GM12878 (cell line): ENCODE measurements at regions not wholly inside any gene's neighbourhood (a gene's known extent, or its start where the extent isn't known, plus 50 kb on each side); places are given as distances from the start of the nearest gene placed in this dataset.

Source experiments
- ATAC-seq: fragments of 200-7000 bp; cut with Tn5 transposase; 3 replicates; pipeline ENCODE4 v1.9.1; 2020; ENCODE audit warnings: mild to moderate bottlenecking, moderate library complexity
- BruUV-seq: library from RNA; stranded (reverse); fragments of 400-500 nt; replicated peaks from 2 replicates; lab custom pipeline; 2021; lab: Mats Ljungman, UMichigan
- CTCF ChIA-PET: fragments of 300-600 bp; sonication (Branson Sonifier 250); formaldehyde crosslinking; extraction: SDS; loops from one replicate; lab custom pipeline; 2021; ENCODE audit warnings: inconsistent platforms; lab: Yijun Ruan, JAX
- POLR2A ChIA-PET: fragments of 350-600 bp; formaldehyde crosslinking; extraction: SDS; loops from one replicate; lab custom pipeline; 2021; ENCODE audit warnings: inconsistent platforms; lab: Charles Lee
- RAD21 ChIA-PET: fragments of 300-600 bp; sonication (Branson Sonifier 250); formaldehyde crosslinking; loops from one replicate; lab custom pipeline; 2023; ENCODE audit warnings: antibody characterized with exemption; ENCODE audit not compliant: unreplicated experiment; lab: Charles Lee
- SMC1A ChIA-PET: fragments of 300-600 bp; sonication (Branson Sonifier 250); formaldehyde crosslinking; loops from one replicate; lab custom pipeline; 2023; ENCODE audit not compliant: unreplicated experiment, uncharacterized antibody; lab: Charles Lee
- DNase-seq: peaks from one replicate; pipeline ENCODE4 v3.0.0-alpha.2; 2011; ENCODE audit warnings: low read depth, low spot score
- FAIRE-seq: peaks from 3 replicates; lab custom pipeline; 2011; peaks lifted over from hg19 to GRCh38; lab: Jason Lieb, UNC
- H2AFZ ChIP-seq: 2 replicates; pipeline ENCODE4 v1.6.0; 2011; ENCODE audit warnings: low read depth, low read length, control low read depth; ENCODE audit not compliant: control insufficient read depth
- H3K27ac ChIP-seq: 2 replicates; pipeline ENCODE4 v1.5.1; 2011; ENCODE audit warnings: control low read depth; ENCODE audit not compliant: control insufficient read depth, insufficient read depth
- H3K27me3 ChIP-seq, 2 experiments: replicated peaks in 1 of 2; 2 replicates each; pipeline versions ENCODE4 v1.6.0 to v1.6.1; 2011; ENCODE audit warnings: low read length in 1 of 2; ENCODE audit not compliant: control insufficient read depth in 2 of 2, insufficient read depth in 2 of 2
- H3K36me3 ChIP-seq, 2 experiments: 2 replicates each; pipeline ENCODE4 v1.5.1; 2011; ENCODE audit warnings: low read length in 1 of 2; ENCODE audit not compliant: control insufficient read depth in 2 of 2, insufficient read depth in 2 of 2
- H3K4me1 ChIP-seq: 2 replicates; pipeline ENCODE4 v1.6.1; 2011; ENCODE audit warnings: mild to moderate bottlenecking, low read length, moderate library complexity, mixed read lengths; ENCODE audit not compliant: control insufficient read depth, insufficient read depth
- H3K4me2 ChIP-seq: 2 replicates; pipeline ENCODE4 v1.6.0; 2011; ENCODE audit warnings: control low read depth; ENCODE audit not compliant: control insufficient read depth, insufficient read depth
- H3K4me3 ChIP-seq: fragments of 200-600 bp; sonication (generic); 2 replicates; pipeline ENCODE4 v1.5.1; 2016
- H3K79me2 ChIP-seq: 2 replicates; pipeline ENCODE4 v1.6.0; 2011; ENCODE audit warnings: low read length; ENCODE audit not compliant: control insufficient read depth, insufficient read depth
- H3K9ac ChIP-seq: 2 replicates; pipeline ENCODE4 v1.8.0; 2011; ENCODE audit warnings: low read length, control low read depth, mixed read lengths; ENCODE audit not compliant: control insufficient read depth, insufficient read depth
- H3K9me3 ChIP-seq: replicated peaks from 3 replicates; pipeline ENCODE4 v1.5.1; 2011; ENCODE audit warnings: mild to moderate bottlenecking, low read length; ENCODE audit not compliant: control insufficient read depth, insufficient read depth
- H4K20me1 ChIP-seq: 2 replicates; pipeline ENCODE4 v1.6.0; 2011; ENCODE audit not compliant: control insufficient read depth, insufficient read depth
- BCL11A ChIP-seq: IDR thresholded peaks from 2 replicates; pipeline ENCODE4 v1.6.1; 2011; ENCODE audit warnings: low read depth, low read length
- BMI1 ChIP-seq: fragments of 450-650 bp; IDR thresholded peaks from 2 replicates; pipeline ENCODE4 v1.6.1; 2016; ENCODE audit warnings: mild to moderate bottlenecking, moderate library complexity, borderline replicate concordance
- CBFB ChIP-seq: IDR thresholded peaks from 2 replicates; pipeline ENCODE4 v1.6.1; 2016; ENCODE audit warnings: antibody characterized with exemption, low read depth
- CREB1 ChIP-seq: IDR thresholded peaks from 2 replicates; pipeline ENCODE4 v1.6.1; 2012; ENCODE audit warnings: low read depth, mild to moderate bottlenecking, inconsistent platforms
- FOS ChIP-seq: IDR thresholded peaks from 3 replicates; pipeline ENCODE4 v1.6.1; 2011; ENCODE audit warnings: borderline replicate concordance; ENCODE audit not compliant: insufficient read length; ENCODE audit errors: extremely low read depth
- GABPA ChIP-seq: IDR thresholded peaks from 2 replicates; pipeline ENCODE4 v1.6.1; 2014; ENCODE audit warnings: antibody characterized with exemption, low read depth, mild to moderate bottlenecking, inconsistent platforms
- IKZF1 ChIP-seq: fragments of 450-650 bp; conservative IDR thresholded peaks from 2 replicates; pipeline ENCODE4 v1.6.1; 2017; ENCODE audit warnings: antibody characterized with exemption, mild to moderate bottlenecking
- KAT2A ChIP-seq: conservative IDR thresholded peaks from 2 replicates; pipeline ENCODE4 v1.6.1; 2011; ENCODE audit warnings: low read depth, low read length; ENCODE audit not compliant: control insufficient read depth
- KLF5 ChIP-seq: fragments of 450-650 bp; IDR thresholded peaks from 2 replicates; pipeline ENCODE4 v1.6.1; 2014; ENCODE audit warnings: mild to moderate bottlenecking; ENCODE audit not compliant: partially characterized antibody
- NBN ChIP-seq: fragments of 450-650 bp; IDR thresholded peaks from 2 replicates; pipeline ENCODE4 v1.6.1; 2016
- NFYA ChIP-seq: IDR thresholded peaks from 2 replicates; pipeline ENCODE4 v1.6.1; 2011; ENCODE audit warnings: low read depth, mild to moderate bottlenecking, low read length, improper control_type of control experiment, borderline replicate concordance
- POU2F2 ChIP-seq: IDR thresholded peaks from 3 replicates; pipeline ENCODE4 v1.6.1; 2011; ENCODE audit warnings: low read depth, mild to moderate bottlenecking, low read length, borderline replicate concordance
- SMAD1 ChIP-seq: fragments of 450-650 bp; IDR thresholded peaks from 2 replicates; pipeline ENCODE4 v1.6.1; 2018; ENCODE audit warnings: mild to moderate bottlenecking, low read depth; ENCODE audit not compliant: partially characterized antibody
- SMC3 ChIP-seq: IDR thresholded peaks from 2 replicates; pipeline ENCODE4 v1.6.1; 2011; ENCODE audit warnings: low read length, improper control_type of control experiment, borderline replicate concordance
- TCF3 ChIP-seq: IDR thresholded peaks from 2 replicates; pipeline ENCODE4 v1.6.1; 2012; ENCODE audit warnings: low read depth, mild to moderate bottlenecking, low read length, borderline replicate concordance; ENCODE audit not compliant: insufficient read depth
- ZZZ3 ChIP-seq: IDR thresholded peaks from 2 replicates; pipeline ENCODE4 v1.6.1; 2011; ENCODE audit warnings: low read depth; ENCODE audit not compliant: control insufficient read depth, insufficient read length
- WGBS: methylation state at CpG from one replicate; pipeline ENCODE4 v1.1.6; 2016; ENCODE audit warnings: low lambda C conversion rate; ENCODE audit not compliant: insufficient replicate concordance, insufficient coverage; ENCODE audit errors: missing lambda C conversion rate; 5-methylcytosine and 5-hydroxymethylcytosine counted together
- in situ Hi-C: fragments of 300-500 bp; cut with MboI; formaldehyde crosslinking; loops from 9 replicates; pipeline ENCODE4 v1.14.3; 2018; ENCODE audit warnings: mixed read lengths
- intact Hi-C: fragments of 100-400 bp; cut with micrococcal nuclease; formaldehyde crosslinking; loops from one replicate; pipeline ENCODE4 v1.14.2; 2022; ENCODE audit not compliant: unreplicated experiment
- TF ChIP-seq, protein P1 (sequence below), 3 experiments: IDR thresholded peaks in 2 of 3; conservative IDR thresholded peaks in 1 of 3; 2 replicates each; pipeline ENCODE4 v1.5.1; 2011; ENCODE audit warnings: low read depth in 3 of 3, low read length in 3 of 3, mild to moderate bottlenecking in 3 of 3, control low read depth in 2 of 3, moderate library complexity in 2 of 3, inconsistent platforms in 1 of 3, mixed read lengths in 1 of 3; ENCODE audit not compliant: control insufficient read depth in 2 of 3, insufficient read depth in 1 of 3; ENCODE audit errors: extremely low read depth in 1 of 3
- TF ChIP-seq, protein P2 (sequence below): fragments of 450-650 bp; IDR thresholded peaks from 2 replicates; pipeline ENCODE4 v1.6.1; 2014; ENCODE audit warnings: mild to moderate bottlenecking
- TF ChIP-seq, protein P3 (sequence below): IDR thresholded peaks from 2 replicates; pipeline ENCODE4 v1.6.1; 2012; ENCODE audit warnings: improper control_type of control experiment, low read depth, low read length; ENCODE audit not compliant: insufficient replicate concordance

DNA sequence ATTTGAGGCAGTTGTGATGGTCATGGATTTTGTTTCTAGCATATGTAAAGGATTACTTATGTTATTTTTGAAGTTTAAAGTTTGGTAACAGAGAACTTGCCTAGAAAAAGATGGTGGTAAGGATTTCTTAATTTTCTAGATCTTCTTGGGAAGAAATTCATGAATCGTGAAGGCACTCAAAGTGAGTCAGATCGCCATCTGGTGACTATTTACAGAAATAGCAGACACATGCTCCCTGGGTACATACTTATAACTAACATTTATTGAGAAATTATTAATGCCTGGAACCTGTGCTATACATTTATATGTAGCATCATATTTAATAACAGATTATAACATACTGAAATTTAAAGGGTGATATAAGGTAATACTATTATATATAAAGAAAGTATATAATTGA lies 299.7 kb downstream of the IZUMO3 start:
- CTCF ChIA-PET = no interaction called here
- no peak overlapping the region for H3K4me2 ChIP-seq
- 0% methylated on average over 2 of the region's 2 CpGs for WGBS
- DNase-seq = no peak
- no peaks in the 10 kb centered on the region for H3K36me3 ChIP-seq
- H4K20me1 ChIP-seq = no peaks in the 10 kb centered on the region
- SMC1A ChIA-PET = interaction anchor here (0.9 kb wide), 1 partner anchor 78 kb away, joined by 3 read pairs; no protein-coding TSS in a partner anchor
- H3K4me1 ChIP-seq = no peaks in the 10 kb centered on the region
- no peak overlapping the region for H3K4me3 ChIP-seq
- H2AFZ ChIP-seq = no peak overlapping the region
- peak; percentile 56; the same call in 2 of the 3 replicates for ATAC-seq
- BruUV-seq = no TSS peak
- RAD21 ChIA-PET = no interaction called here
- no peaks in the 10 kb centered on the region for H3K79me2 ChIP-seq
- H3K27ac ChIP-seq = no peak overlapping the region
- intact Hi-C loops = loop anchor here (5.0 kb wide), 1 partner anchor 154 kb away; no protein-coding TSS in a partner anchor
- in situ Hi-C loops = no loop called here
- POLR2A ChIA-PET = no interaction called here
- no peak for FAIRE-seq
- H3K27me3 ChIP-seq = no peaks in the 10 kb centered on the region
- no peak overlapping the region for H3K9ac ChIP-seq
- H3K9me3 ChIP-seq = no peaks in the 10 kb centered on the region
- no peak for TF ChIP-seq ZZZ3
- no peak for TF ChIP-seq NBN
- TF ChIP-seq FOS = no peak
- TF ChIP-seq KAT2A = no peak
- TF ChIP-seq SMAD1 = no peak
- peak; percentile 44; the same call in 1 of the 2 replicates for TF ChIP-seq SMC3
- TF ChIP-seq, protein P1, sequence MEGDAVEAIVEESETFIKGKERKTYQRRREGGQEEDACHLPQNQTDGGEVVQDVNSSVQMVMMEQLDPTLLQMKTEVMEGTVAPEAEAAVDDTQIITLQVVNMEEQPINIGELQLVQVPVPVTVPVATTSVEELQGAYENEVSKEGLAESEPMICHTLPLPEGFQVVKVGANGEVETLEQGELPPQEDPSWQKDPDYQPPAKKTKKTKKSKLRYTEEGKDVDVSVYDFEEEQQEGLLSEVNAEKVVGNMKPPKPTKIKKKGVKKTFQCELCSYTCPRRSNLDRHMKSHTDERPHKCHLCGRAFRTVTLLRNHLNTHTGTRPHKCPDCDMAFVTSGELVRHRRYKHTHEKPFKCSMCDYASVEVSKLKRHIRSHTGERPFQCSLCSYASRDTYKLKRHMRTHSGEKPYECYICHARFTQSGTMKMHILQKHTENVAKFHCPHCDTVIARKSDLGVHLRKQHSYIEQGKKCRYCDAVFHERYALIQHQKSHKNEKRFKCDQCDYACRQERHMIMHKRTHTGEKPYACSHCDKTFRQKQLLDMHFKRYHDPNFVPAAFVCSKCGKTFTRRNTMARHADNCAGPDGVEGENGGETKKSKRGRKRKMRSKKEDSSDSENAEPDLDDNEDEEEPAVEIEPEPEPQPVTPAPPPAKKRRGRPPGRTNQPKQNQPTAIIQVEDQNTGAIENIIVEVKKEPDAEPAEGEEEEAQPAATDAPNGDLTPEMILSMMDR (IDR thresholded peaks at IDR 0.05 in 2 of 3, conservative IDR thresholded peaks at IDR 0.05 in 1 of 3; ENCODE audit: control insufficient read depth in 2 of 3, extremely low read depth in 1 of 3, insufficient read depth in 1 of 3, low read depth in 3 of 3, low read length in 3 of 3) = peak; percentile 31 to 44 (median 32); a peak in 3 of 6 replicates
- no peak for TF ChIP-seq CBFB
- TF ChIP-seq BMI1 = no peak
- TF ChIP-seq, protein P2, sequence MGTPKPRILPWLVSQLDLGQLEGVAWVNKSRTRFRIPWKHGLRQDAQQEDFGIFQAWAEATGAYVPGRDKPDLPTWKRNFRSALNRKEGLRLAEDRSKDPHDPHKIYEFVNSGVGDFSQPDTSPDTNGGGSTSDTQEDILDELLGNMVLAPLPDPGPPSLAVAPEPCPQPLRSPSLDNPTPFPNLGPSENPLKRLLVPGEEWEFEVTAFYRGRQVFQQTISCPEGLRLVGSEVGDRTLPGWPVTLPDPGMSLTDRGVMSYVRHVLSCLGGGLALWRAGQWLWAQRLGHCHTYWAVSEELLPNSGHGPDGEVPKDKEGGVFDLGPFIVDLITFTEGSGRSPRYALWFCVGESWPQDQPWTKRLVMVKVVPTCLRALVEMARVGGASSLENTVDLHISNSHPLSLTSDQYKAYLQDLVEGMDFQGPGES = no peak
- TF ChIP-seq BCL11A = no peak
- TF ChIP-seq KLF5 = no peak
- TF ChIP-seq TCF3 = no peak
- no peak for TF ChIP-seq NFYA
- TF ChIP-seq CREB1 = no peak
- TF ChIP-seq IKZF1 = no peak
- TF ChIP-seq, protein P3, sequence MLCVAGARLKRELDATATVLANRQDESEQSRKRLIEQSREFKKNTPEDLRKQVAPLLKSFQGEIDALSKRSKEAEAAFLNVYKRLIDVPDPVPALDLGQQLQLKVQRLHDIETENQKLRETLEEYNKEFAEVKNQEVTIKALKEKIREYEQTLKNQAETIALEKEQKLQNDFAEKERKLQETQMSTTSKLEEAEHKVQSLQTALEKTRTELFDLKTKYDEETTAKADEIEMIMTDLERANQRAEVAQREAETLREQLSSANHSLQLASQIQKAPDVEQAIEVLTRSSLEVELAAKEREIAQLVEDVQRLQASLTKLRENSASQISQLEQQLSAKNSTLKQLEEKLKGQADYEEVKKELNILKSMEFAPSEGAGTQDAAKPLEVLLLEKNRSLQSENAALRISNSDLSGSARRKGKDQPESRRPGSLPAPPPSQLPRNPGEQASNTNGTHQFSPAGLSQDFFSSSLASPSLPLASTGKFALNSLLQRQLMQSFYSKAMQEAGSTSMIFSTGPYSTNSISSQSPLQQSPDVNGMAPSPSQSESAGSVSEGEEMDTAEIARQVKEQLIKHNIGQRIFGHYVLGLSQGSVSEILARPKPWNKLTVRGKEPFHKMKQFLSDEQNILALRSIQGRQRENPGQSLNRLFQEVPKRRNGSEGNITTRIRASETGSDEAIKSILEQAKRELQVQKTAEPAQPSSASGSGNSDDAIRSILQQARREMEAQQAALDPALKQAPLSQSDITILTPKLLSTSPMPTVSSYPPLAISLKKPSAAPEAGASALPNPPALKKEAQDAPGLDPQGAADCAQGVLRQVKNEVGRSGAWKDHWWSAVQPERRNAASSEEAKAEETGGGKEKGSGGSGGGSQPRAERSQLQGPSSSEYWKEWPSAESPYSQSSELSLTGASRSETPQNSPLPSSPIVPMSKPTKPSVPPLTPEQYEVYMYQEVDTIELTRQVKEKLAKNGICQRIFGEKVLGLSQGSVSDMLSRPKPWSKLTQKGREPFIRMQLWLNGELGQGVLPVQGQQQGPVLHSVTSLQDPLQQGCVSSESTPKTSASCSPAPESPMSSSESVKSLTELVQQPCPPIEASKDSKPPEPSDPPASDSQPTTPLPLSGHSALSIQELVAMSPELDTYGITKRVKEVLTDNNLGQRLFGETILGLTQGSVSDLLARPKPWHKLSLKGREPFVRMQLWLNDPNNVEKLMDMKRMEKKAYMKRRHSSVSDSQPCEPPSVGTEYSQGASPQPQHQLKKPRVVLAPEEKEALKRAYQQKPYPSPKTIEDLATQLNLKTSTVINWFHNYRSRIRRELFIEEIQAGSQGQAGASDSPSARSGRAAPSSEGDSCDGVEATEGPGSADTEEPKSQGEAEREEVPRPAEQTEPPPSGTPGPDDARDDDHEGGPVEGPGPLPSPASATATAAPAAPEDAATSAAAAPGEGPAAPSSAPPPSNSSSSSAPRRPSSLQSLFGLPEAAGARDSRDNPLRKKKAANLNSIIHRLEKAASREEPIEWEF = no peak
- no peak for TF ChIP-seq GABPA
- TF ChIP-seq POU2F2 = no peak
